SK-N-SH (cell line): ENCODE measurements at regions not wholly inside any gene's neighbourhood (a gene's known extent, or its start where the extent isn't known, plus 50 kb on each side); places are given as distances from the start of the nearest gene placed in this dataset.

Source experiments
- CTCF ChIA-PET: fragments of 300-600, 350-600 bp; formaldehyde crosslinking; extraction: SDS; loops from one replicate; lab custom pipeline; 2021; lab: Yijun Ruan, JAX
- POLR2A ChIA-PET: fragments of 350-600 bp; sonication (Branson Sonifier 250); formaldehyde crosslinking; extraction: SDS; loops from one replicate; lab custom pipeline; 2020; ENCODE audit warnings: antibody characterized with exemption, inconsistent platforms; lab: Yijun Ruan, JAX
- DNase-seq: peaks from one replicate; pipeline ENCODE4 v3.0.0; 2012
- H2AFZ ChIP-seq: fragments of 200-600 bp; sonication (generic); 2 replicates; pipeline ENCODE4 v1.8.1; 2016; ENCODE audit warnings: antibody characterized with exemption, mild to moderate bottlenecking, low read depth
- H3F3A ChIP-seq: fragments of 200-600 bp; sonication (generic); replicated peaks from 2 replicates; pipeline ENCODE3; 2016; ENCODE audit warnings: antibody characterized with exemption, mild to moderate bottlenecking; ENCODE audit not compliant: insufficient read depth
- H3K27ac ChIP-seq, 2 experiments: fragments of 200-500 bp in 1 of 2; fragments of 200-600 bp in 1 of 2; sonication (Bioruptor generic) in 1 of 2; sonication (generic), shearing (Covaris generic) in 1 of 2; 2 replicates each; pipeline versions ENCODE4 v1.5.1 to v1.6.1; 2014 to 2016; ENCODE audit warnings: low read depth in 2 of 2, inconsistent platforms in 1 of 2, low read length in 1 of 2, mild to moderate bottlenecking in 1 of 2, mixed read lengths in 1 of 2
- H3K27me3 ChIP-seq: fragments of 200-600 bp; sonication (generic), shearing (Covaris generic); 2 replicates; pipeline ENCODE4 v1.6.1; 2016; ENCODE audit warnings: mixed run types; ENCODE audit not compliant: insufficient read depth
- H3K36me3 ChIP-seq, 2 experiments: fragments of 200-500 bp in 1 of 2; fragments of 200-600 bp in 1 of 2; sonication (Bioruptor generic) in 1 of 2; sonication (generic) in 1 of 2; replicated peaks in 1 of 2; 2 replicates each; pipeline versions ENCODE3 to v1.5.1; 2014 to 2016; ENCODE audit warnings: low read length in 1 of 2, mild to moderate bottlenecking in 1 of 2; ENCODE audit not compliant: insufficient read depth in 2 of 2, control insufficient read depth in 1 of 2
- H3K4me1 ChIP-seq, 2 experiments: fragments of 200-500 bp in 1 of 2; fragments of 200-600 bp in 1 of 2; sonication (Bioruptor generic) in 1 of 2; sonication (generic), shearing (Covaris generic) in 1 of 2; 2 replicates each; pipeline versions ENCODE4 v1.5.1 to v1.6.1; 2014 to 2016; ENCODE audit warnings: low read depth in 1 of 2, low read length in 1 of 2, mixed run types in 1 of 2; ENCODE audit not compliant: insufficient read depth in 2 of 2, control insufficient read depth in 1 of 2
- H3K4me2 ChIP-seq: fragments of 200-600 bp; sonication (generic), shearing (Covaris generic); 2 replicates; pipeline ENCODE4 v1.6.1; 2017; ENCODE audit warnings: mixed run types
- H3K4me3 ChIP-seq, 2 experiments: fragments of 200-500 bp in 1 of 2; fragments of 200-600 bp in 1 of 2; sonication (Bioruptor generic) in 1 of 2; sonication (generic), shearing (Covaris generic) in 1 of 2; 2 replicates each; pipeline versions ENCODE4 v1.5.1 to v1.8.1; 2014 to 2016; ENCODE audit warnings: low read depth in 2 of 2, inconsistent platforms in 1 of 2, low read length in 1 of 2, mild to moderate bottlenecking in 1 of 2, mixed read lengths in 1 of 2, moderate library complexity in 1 of 2
- H3K79me2 ChIP-seq: fragments of 200-600 bp; sonication (generic); 2 replicates; pipeline ENCODE4 v1.8.1; 2017; ENCODE audit warnings: mild to moderate bottlenecking; ENCODE audit not compliant: insufficient read depth
- H3K9ac ChIP-seq: fragments of 200-600 bp; sonication (generic); 2 replicates; pipeline ENCODE4 v1.6.1; 2017; ENCODE audit warnings: mixed run types
- H3K9me2 ChIP-seq: fragments of 200-600 bp; sonication (generic); 2 replicates; pipeline ENCODE4 v1.6.1; 2017; ENCODE audit warnings: mixed run types
- H3K9me3 ChIP-seq: fragments of 200-600 bp; sonication (generic); 2 replicates; pipeline ENCODE4 v1.6.1; 2017; ENCODE audit warnings: mixed run types, mild to moderate bottlenecking, moderate library complexity
- H4K20me1 ChIP-seq: fragments of 200-600 bp; sonication (generic); 2 replicates; pipeline ENCODE4 v1.6.1; 2017; ENCODE audit warnings: mild to moderate bottlenecking, mixed run types; ENCODE audit not compliant: insufficient read depth
- ELF1 ChIP-seq: IDR thresholded peaks from 2 replicates; pipeline ENCODE4 v1.4.0; 2012
- EZH2phosphoT487 ChIP-seq: fragments of 200-600 bp; sonication (generic); IDR thresholded peaks from 2 replicates; pipeline ENCODE4 v1.6.1; 2017; ENCODE audit warnings: low read depth, mixed run types, mild to moderate bottlenecking, antibody characterized with exemption, moderate library complexity, borderline replicate concordance
- FOSL2 ChIP-seq: IDR thresholded peaks from 2 replicates; pipeline ENCODE4 v1.4.0; 2012; ENCODE audit warnings: low read depth, mild to moderate bottlenecking, moderate library complexity, borderline replicate concordance
- FOXM1 ChIP-seq: IDR thresholded peaks from 2 replicates; pipeline ENCODE4 v1.4.0; 2012; ENCODE audit warnings: low read depth, mild to moderate bottlenecking
- GABPA ChIP-seq: IDR thresholded peaks from 2 replicates; pipeline ENCODE4 v1.4.0; 2012; ENCODE audit warnings: low read depth, mild to moderate bottlenecking
- GATA2 ChIP-seq: sonication (generic); formaldehyde crosslinking; IDR thresholded peaks from 2 replicates; pipeline ENCODE4 v1.5.0; 2020; ENCODE audit warnings: mild to moderate bottlenecking, missing genetic modification reagents
- JUND ChIP-seq: IDR thresholded peaks from 2 replicates; pipeline ENCODE4 v1.4.0; 2012
- MAX ChIP-seq: IDR thresholded peaks from 2 replicates; pipeline ENCODE4 v1.4.0; 2012; ENCODE audit warnings: low read depth
- MEF2A ChIP-seq: IDR thresholded peaks from 2 replicates; pipeline ENCODE4 v1.4.0; 2012; ENCODE audit warnings: low read depth, borderline replicate concordance
- MXI1 ChIP-seq: IDR thresholded peaks from 2 replicates; pipeline ENCODE4 v1.6.1; 2012; ENCODE audit warnings: mild to moderate bottlenecking, low read depth, low read length, improper control_type of control experiment
- NFIC ChIP-seq: IDR thresholded peaks from 2 replicates; pipeline ENCODE4 v1.4.0; 2012; ENCODE audit warnings: borderline replicate concordance
- PBX3 ChIP-seq: IDR thresholded peaks from 2 replicates; pipeline ENCODE4; 2012
- POLR2AphosphoS5 ChIP-seq: IDR thresholded peaks from 2 replicates; pipeline ENCODE4 v1.6.1; 2012; ENCODE audit warnings: low read depth, low read length
- RAD21 ChIP-seq: IDR thresholded peaks from 2 replicates; pipeline ENCODE4 v1.6.1; 2012; ENCODE audit warnings: mild to moderate bottlenecking, low read length
- RCOR1 ChIP-seq: fragments of 150-350 bp; IDR thresholded peaks from 2 replicates; pipeline ENCODE4 v1.6.1; 2017; ENCODE audit warnings: antibody characterized with exemption, low read length
- REST ChIP-seq: IDR thresholded peaks from 2 replicates; pipeline ENCODE4 v1.6.1; 2012; ENCODE audit warnings: mild to moderate bottlenecking, low read depth, low read length, moderate library complexity
- SMC3 ChIP-seq: IDR thresholded peaks from 2 replicates; pipeline ENCODE4 v1.6.1; 2012; ENCODE audit warnings: low read depth, low read length, improper control_type of control experiment
- TAF1 ChIP-seq: IDR thresholded peaks from 2 replicates; pipeline ENCODE4 v1.6.1; 2012; ENCODE audit warnings: low read depth, mild to moderate bottlenecking, low read length, moderate library complexity, borderline replicate concordance
- TCF12 ChIP-seq: IDR thresholded peaks from 2 replicates; pipeline ENCODE4 v1.4.0; 2012
- TEAD4 ChIP-seq: IDR thresholded peaks from 2 replicates; pipeline ENCODE4 v1.4.0; 2012; ENCODE audit warnings: mild to moderate bottlenecking, borderline replicate concordance; ENCODE audit not compliant: insufficient read depth
- USF1 ChIP-seq: IDR thresholded peaks from 2 replicates; pipeline ENCODE4 v1.4.0; 2012; ENCODE audit warnings: low read depth, borderline replicate concordance
- USF2 ChIP-seq: fragments of 150-350 bp; IDR thresholded peaks from 2 replicates; pipeline ENCODE4 v1.6.1; 2017; ENCODE audit warnings: antibody characterized with exemption, low read length, low read depth, borderline replicate concordance
- YY1 ChIP-seq: IDR thresholded peaks from 2 replicates; pipeline ENCODE4 v1.4.0; 2012; ENCODE audit warnings: low read depth, mild to moderate bottlenecking
- ZBTB33 ChIP-seq: IDR thresholded peaks from 2 replicates; pipeline ENCODE4 v1.4.0; 2012; ENCODE audit warnings: low read depth, borderline replicate concordance
- WGBS: methylation state at CpG from one replicate; pipeline ENCODE4 v1.1.6; 2017; ENCODE audit warnings: low lambda C conversion rate; 5-methylcytosine and 5-hydroxymethylcytosine counted together

GRCh38 chr7:67475293-67475692 lies 478.7 kb downstream of the TYW1 start (continued):
- TF ChIP-seq REST (no peak), MEF2A (no peak), SMC3 (no peak), USF1 (no peak), GABPA (no peak), JUND (no peak), RAD21 (no peak)

GRCh38 chr7:67478066-67478465 lies 481.4 kb downstream of the TYW1 start:
- CTCF ChIA-PET, result interaction anchor here (1.3 to 2.2 kb wide), 3 partner anchors 9 to 100 kb away, joined by 3 to 12 read pairs (median 5); no protein-coding TSS in a partner anchor

More at GRCh38 chr7:67478066-67478465, 481.4 kb downstream of the TYW1 start:
- 35% methylated on average over 6 of the region's 6 CpGs for WGBS
- Histone ChIP-seq H3K4me2 (no peak overlapping the region), H4K20me1 (no peaks in the 10 kb centered on the region), H3K27me3 (no peaks in the 10 kb centered on the region), H3K79me2 (no peaks in the 10 kb centered on the region), H3K4me3 (no peak overlapping the region), H2AFZ (no peak overlapping the region), H3K4me1 (no peaks in the 10 kb centered on the region), H3K27ac (no peak overlapping the region), H3K36me3 (no peaks in the 10 kb centered on the region), H3K9ac (no peak overlapping the region), H3F3A (no peaks in the 10 kb centered on the region), H3K9me3 (no peaks in the 10 kb centered on the region), H3K9me2 (no peaks in the 10 kb centered on the region)
- TF ChIP-seq MAX, result no peak
- no peak for TF ChIP-seq TCF12
- no peak for TF ChIP-seq RAD21
- TF ChIP-seq GABPA, result no peak
- no peak for TF ChIP-seq TEAD4
- no peak for TF ChIP-seq NFIC
- no peak for TF ChIP-seq ZBTB33
- TF ChIP-seq USF2, result no peak
- TF ChIP-seq YY1, result no peak
- no peak for TF ChIP-seq TAF1
- no peak for TF ChIP-seq PBX3
- no peak for TF ChIP-seq ELF1
- no peak for TF ChIP-seq FOXM1
- no peak for TF ChIP-seq MXI1
- TF ChIP-seq GATA2 (CRISPR knock-in tag), result no peak
- TF ChIP-seq FOSL2, result no peak
- no peak for TF ChIP-seq POLR2AphosphoS5
- no peak for TF ChIP-seq EZH2phosphoT487
- TF ChIP-seq RCOR1, result no peak
- no peak for DNase-seq
- POLR2A ChIA-PET, result no interaction called here
